ENCODE measurements at regions not wholly inside any gene's neighbourhood (a gene's known extent, or its start where the extent isn't known, plus 50 kb on each side); places are given as distances from the start of the nearest gene placed in this dataset.
"Not testable (repeated sequence)": the region's sequence is repeated elsewhere in the genome, so short reads cannot be mapped to it uniquely, and the experiment has no call there.

DNA sequence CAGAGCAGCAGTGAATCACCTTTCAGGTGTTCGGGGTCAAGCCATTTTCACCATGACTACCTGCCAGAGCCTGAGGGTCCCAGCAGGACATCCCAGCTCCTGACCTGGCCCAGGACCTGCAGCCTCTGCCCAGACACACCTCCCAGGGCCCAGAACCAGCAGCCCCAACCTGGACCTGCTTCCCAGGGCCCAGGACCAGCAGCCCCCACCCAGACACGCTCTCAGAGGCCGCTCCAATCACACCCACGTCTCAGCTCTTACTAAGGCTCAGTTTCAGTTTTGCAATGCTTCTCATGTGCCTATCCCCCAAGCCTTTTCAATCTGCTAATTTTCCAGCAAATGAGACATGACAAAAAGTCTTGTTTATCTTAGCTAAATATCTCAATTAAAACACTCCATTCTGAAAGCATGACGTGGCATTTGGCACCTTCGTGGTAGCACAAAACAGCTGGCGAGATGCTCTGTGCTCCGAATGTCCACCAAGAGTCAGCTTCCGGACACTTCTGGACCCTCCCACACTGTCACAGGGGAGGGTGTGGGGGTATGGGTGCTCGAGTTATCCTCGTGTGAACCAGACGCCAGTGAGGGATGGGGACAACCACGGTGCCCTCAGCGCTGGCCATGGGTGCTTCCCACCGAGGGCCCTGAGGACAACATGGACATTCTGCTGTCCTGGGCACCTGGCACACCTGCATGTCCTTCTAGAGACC is 253.2 kb downstream of the DLL1 start:
- peak; percentile 52 for DNase-seq
- intact Hi-C loops (cut with DNase I): no loop called here
- no peak overlapping the region for H3K4me3 ChIP-seq
- H3K4me1 ChIP-seq: no peaks in the 10 kb centered on the region
- peak overlapping the region; percentile 57 for H3K27ac ChIP-seq
- TF ChIP-seq, protein P1, sequence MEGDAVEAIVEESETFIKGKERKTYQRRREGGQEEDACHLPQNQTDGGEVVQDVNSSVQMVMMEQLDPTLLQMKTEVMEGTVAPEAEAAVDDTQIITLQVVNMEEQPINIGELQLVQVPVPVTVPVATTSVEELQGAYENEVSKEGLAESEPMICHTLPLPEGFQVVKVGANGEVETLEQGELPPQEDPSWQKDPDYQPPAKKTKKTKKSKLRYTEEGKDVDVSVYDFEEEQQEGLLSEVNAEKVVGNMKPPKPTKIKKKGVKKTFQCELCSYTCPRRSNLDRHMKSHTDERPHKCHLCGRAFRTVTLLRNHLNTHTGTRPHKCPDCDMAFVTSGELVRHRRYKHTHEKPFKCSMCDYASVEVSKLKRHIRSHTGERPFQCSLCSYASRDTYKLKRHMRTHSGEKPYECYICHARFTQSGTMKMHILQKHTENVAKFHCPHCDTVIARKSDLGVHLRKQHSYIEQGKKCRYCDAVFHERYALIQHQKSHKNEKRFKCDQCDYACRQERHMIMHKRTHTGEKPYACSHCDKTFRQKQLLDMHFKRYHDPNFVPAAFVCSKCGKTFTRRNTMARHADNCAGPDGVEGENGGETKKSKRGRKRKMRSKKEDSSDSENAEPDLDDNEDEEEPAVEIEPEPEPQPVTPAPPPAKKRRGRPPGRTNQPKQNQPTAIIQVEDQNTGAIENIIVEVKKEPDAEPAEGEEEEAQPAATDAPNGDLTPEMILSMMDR (IDR thresholded peaks at IDR 0.05): no peak
- H3K27me3 ChIP-seq: no peaks in the 10 kb centered on the region
- H3K9me3 ChIP-seq: no peaks in the 10 kb centered on the region
- H3K36me3 ChIP-seq: no peaks in the 10 kb centered on the region
- H3K9ac ChIP-seq (ENCODE audit: low read depth in 2 of 2, low read length in 2 of 2): peak overlapping the region; percentile 26 to 43

DNA sequence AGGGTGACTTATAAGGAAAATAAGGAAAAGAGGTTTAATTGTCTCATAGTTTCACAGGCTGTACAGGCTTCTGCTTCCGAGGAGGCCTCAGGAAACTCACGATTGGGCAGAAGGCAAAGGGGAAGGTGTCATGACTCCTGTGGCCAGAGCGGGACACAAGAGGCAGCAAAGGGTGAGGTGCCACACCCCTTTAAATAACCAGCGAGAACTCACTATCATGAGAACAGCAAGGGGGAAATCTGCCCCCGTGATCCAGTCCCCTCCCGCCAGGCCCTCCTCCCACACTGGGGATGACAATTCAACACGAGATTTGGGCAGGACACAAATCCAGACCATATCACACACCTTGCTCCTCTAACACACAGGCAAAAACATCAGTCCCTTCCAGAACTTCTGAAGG is 254.0 kb downstream of the DLL1 start:
- Histone ChIP-seq H3K27ac (peak overlapping the region; percentile 18), H3K4me1 (no peaks in the 10 kb centered on the region), H3K27me3 (no peaks in the 10 kb centered on the region), H3K9me3 (no peaks in the 10 kb centered on the region), H3K9ac (ENCODE audit: low read depth in 2 of 2, low read length in 2 of 2) (no peak overlapping the region), H3K4me3 (no peak overlapping the region), H3K36me3 (no peaks in the 10 kb centered on the region)
- TF ChIP-seq, protein P1 (IDR thresholded peaks at IDR 0.05): no peak
- intact Hi-C loops (cut with DNase I): no loop called here
- no peak for DNase-seq

DNA sequence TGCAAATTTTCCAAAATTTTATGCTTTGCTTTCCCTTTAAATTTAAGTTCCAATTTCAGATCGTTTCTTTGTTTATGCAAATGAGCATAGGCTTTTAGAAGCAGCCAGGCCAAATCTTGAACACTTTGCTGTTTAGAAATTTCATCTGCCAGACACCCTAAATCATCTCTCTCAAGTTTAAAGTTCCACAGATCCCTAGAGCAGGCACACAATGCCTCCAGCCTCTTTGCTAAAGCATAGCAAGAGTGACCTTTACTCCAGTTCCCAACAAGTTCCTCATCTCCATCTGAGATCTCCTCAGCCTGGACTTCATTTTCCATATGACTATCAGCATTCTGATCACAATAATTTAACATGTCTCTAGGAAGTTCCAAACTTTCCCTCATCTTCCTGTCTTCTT is 254.5 kb downstream of the DLL1 start:
- H3K9ac ChIP-seq (ENCODE audit: low read depth in 2 of 2, low read length in 2 of 2); H3K27me3 ChIP-seq; H3K4me3 ChIP-seq; H3K36me3 ChIP-seq; DNase-seq; H3K9me3 ChIP-seq; intact Hi-C loops (cut with DNase I); H3K4me1 ChIP-seq: not testable (repeated sequence)
- peak overlapping the region; percentile 18 for H3K27ac ChIP-seq

DNA sequence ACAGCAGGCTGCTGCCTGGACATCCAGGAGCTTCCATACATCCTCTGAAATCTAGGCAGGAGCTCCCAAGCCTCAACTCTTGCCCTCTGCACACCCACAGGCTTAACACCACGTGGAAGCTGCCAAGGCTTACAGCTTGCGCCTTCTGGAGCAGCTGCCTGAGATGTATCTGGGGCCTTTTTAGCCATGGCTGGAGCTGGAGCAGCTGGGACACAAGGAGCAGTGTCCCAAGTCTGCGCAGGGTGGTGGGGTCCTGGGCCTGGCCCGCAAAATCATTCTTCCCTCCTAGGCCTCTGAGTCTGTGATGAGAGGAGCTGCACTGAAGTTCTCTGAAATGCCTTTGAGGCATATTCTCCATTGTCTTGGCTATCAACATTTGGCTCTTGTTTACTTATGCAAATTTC is 255.0 kb downstream of the DLL1 start:
- Histone ChIP-seq H3K36me3 (no peaks in the 10 kb centered on the region), H3K27ac (no peak overlapping the region), H3K4me3 (no peak overlapping the region), H3K9ac (ENCODE audit: low read depth in 2 of 2, low read length in 2 of 2) (no peak overlapping the region), H3K27me3 (no peaks in the 10 kb centered on the region), H3K9me3 (no peaks in the 10 kb centered on the region), H3K4me1 (peaks cover 3% of the 10 kb centered on the region)
- TF ChIP-seq, protein P1 (IDR thresholded peaks at IDR 0.05): no peak
- no peak for DNase-seq
- intact Hi-C loops (cut with DNase I): no loop called here

- DNase-seq: no peak
- Histone ChIP-seq H3K9me3 (no peaks in the 10 kb centered on the region), H3K27ac (no peak overlapping the region), H3K27me3 (no peaks in the 10 kb centered on the region), H3K36me3 (no peaks in the 10 kb centered on the region), H3K9ac (ENCODE audit: low read depth in 2 of 2, low read length in 2 of 2) (no peak overlapping the region), H3K4me1 (peaks cover 8% of the 10 kb centered on the region), H3K4me3 (no peak overlapping the region)
- intact Hi-C loops (cut with DNase I): no loop called here
- TF ChIP-seq, protein P1 (IDR thresholded peaks at IDR 0.05): no peak
Measured at GRCh38 chr6:170035044-170035443, 255.8 kb downstream of the DLL1 start.

DNA sequence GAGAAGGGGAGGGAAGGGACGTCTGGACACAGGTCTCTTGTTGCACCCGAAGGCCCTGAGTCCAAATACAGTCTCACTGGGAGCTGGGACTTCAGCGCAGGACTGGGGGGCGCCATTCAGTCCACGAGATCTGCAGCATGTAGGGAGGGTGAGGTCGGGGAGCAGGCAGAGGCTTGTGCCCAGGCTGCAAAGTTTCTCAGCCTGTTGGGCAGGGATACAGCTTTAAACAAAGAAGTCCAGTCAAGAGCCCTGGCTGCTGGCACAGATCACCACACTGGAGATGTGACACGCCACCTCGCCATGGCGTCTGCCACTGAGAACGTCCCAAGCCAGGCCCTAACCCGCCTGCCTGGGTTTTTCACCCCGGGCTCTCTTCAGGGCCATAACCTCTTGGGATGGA is 256.6 kb downstream of the DLL1 start:
- H3K4me1 ChIP-seq: peaks cover 8% of the 10 kb centered on the region
- no peak for DNase-seq
- H3K27me3 ChIP-seq: no peaks in the 10 kb centered on the region
- TF ChIP-seq, protein P1 (IDR thresholded peaks at IDR 0.05): no peak
- H3K27ac ChIP-seq: no peak overlapping the region
- H3K4me3 ChIP-seq: no peak overlapping the region
- no peaks in the 10 kb centered on the region for H3K9me3 ChIP-seq
- H3K36me3 ChIP-seq: no peaks in the 10 kb centered on the region
- intact Hi-C loops (cut with DNase I): no loop called here
- no peak overlapping the region for H3K9ac ChIP-seq (ENCODE audit: low read depth in 2 of 2, low read length in 2 of 2)

Measured in colonic mucosa (tissue), 4 donors.